ENCODE measurements at regions not wholly inside any gene's neighbourhood (a gene's known extent, or its start where the extent isn't known, plus 50 kb on each side); places are given as distances from the start of the nearest gene placed in this dataset.

DNA sequence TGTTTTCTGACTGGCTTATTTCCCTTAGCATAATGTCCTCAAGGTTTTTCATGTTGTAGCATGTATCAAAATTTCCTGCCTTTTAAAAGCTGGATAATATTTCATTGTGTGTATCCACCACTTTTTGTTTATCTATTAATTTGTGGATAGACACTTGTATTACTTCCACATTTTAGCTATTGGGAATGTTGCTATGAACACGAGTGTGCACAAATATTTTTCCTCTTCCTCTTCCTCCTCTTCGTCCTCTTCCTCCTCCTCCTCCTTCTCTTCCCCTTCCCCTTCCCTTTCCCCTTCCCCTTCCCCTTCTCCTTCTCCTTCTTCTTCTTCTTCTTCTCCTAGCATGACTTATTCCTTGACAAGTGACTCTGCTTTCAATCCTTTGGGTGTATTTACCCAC is 51.2 kb upstream of the KL start:
- no peak for DNase-seq
- Mint-ChIP-seq H3K4me3 (ENCODE audit: unreplicated experiment) (no peak overlapping the region), H3K27ac (ENCODE audit: unreplicated experiment) (no peak overlapping the region), H3K4me1 (ENCODE audit: low read depth, unreplicated experiment) (no peaks in the 10 kb centered on the region), H3K27me3 (ENCODE audit: insufficient read depth, unreplicated experiment) (no peaks in the 10 kb centered on the region), H3K36me3 (ENCODE audit: insufficient read depth, unreplicated experiment) (no peaks in the 10 kb centered on the region), H3K9me3 (ENCODE audit: unreplicated experiment) (no peaks in the 10 kb centered on the region)
- Histone ChIP-seq H3K27me3 (replicated peaks; ENCODE audit: control insufficient read depth, insufficient read depth, low read length) (no peaks in the 10 kb centered on the region; the same call in 1 of the 2 replicates), H3K9me3 (no peaks in the 10 kb centered on the region), H3K4me1 (no peaks in the 10 kb centered on the region), H3K36me3 (ENCODE audit: control insufficient read depth, insufficient read depth, low read length) (no peaks in the 10 kb centered on the region), H3K4me3 (ENCODE audit: low read depth, low read length) (no peak overlapping the region)
- CTCF ChIA-PET = no interaction called here
- BruUV-seq (replicated peaks) = no TSS peak
- TF ChIP-seq, protein P1, sequence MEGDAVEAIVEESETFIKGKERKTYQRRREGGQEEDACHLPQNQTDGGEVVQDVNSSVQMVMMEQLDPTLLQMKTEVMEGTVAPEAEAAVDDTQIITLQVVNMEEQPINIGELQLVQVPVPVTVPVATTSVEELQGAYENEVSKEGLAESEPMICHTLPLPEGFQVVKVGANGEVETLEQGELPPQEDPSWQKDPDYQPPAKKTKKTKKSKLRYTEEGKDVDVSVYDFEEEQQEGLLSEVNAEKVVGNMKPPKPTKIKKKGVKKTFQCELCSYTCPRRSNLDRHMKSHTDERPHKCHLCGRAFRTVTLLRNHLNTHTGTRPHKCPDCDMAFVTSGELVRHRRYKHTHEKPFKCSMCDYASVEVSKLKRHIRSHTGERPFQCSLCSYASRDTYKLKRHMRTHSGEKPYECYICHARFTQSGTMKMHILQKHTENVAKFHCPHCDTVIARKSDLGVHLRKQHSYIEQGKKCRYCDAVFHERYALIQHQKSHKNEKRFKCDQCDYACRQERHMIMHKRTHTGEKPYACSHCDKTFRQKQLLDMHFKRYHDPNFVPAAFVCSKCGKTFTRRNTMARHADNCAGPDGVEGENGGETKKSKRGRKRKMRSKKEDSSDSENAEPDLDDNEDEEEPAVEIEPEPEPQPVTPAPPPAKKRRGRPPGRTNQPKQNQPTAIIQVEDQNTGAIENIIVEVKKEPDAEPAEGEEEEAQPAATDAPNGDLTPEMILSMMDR (IDR thresholded peaks at IDR 0.05; ENCODE audit: insufficient read depth in 1 of 2, low read depth in 1 of 2, low read length in 1 of 2, severe bottlenecking in 1 of 2, unreplicated experiment in 1 of 2) = no peak
- intact Hi-C loops (cut with micrococcal nuclease; ENCODE audit: unreplicated experiment) = no loop called here
- POLR2A ChIA-PET = no interaction called here

All from Caco-2 (cell line).